Right cardiac atrium (tissue), 5 donors: ENCODE measurements at regions not wholly inside any gene's neighbourhood (a gene's known extent, or its start where the extent isn't known, plus 50 kb on each side); places are given as distances from the start of the nearest gene placed in this dataset.

Source experiments
- ATAC-seq, 2 donors: fragments of 200-7000 bp; cut with Tn5 transposase; one replicate each; pipeline versions ENCODE4 v1.8.0 to v1.9.1; 2020; ENCODE audit warnings: moderate library complexity in 2 of 2, mild to moderate bottlenecking in 1 of 2
- DNase-seq, 3 donors: peaks; one replicate each; pipeline ENCODE4 v3.0.0-alpha.2; 2020
- H3K27ac ChIP-seq: one replicate; pipeline ENCODE4 v1.5.1; 2013; ENCODE audit warnings: mild to moderate bottlenecking, low read length, control low read depth, moderate library complexity
- H3K27me3 ChIP-seq: one replicate; pipeline ENCODE4 v1.6.1; 2013; ENCODE audit not compliant: control insufficient read depth, insufficient read depth
- H3K4me1 ChIP-seq: one replicate; pipeline ENCODE4 v1.6.1; 2013; ENCODE audit warnings: low read length; ENCODE audit not compliant: control insufficient read depth, insufficient read depth
- H3K4me3 ChIP-seq: one replicate; pipeline ENCODE4 v1.5.1; 2013; ENCODE audit warnings: low read length, control low read depth
- H3K9me3 ChIP-seq: one replicate; pipeline ENCODE4 v1.6.1; 2013; ENCODE audit warnings: low read length; ENCODE audit not compliant: control insufficient read depth
- WGBS: extraction: QIAGEN DNeasy Blood & Tissue Kit; methylation state at CpG from one replicate; pipeline ENCODE4 v1.1.7; 2013; 5-methylcytosine and 5-hydroxymethylcytosine counted together
- intact Hi-C, 4 donors: fragments of 100-400 bp; cut with DNase I; formaldehyde crosslinking; loops; one replicate each; pipeline versions ENCODE4 v1.11.0 to v1.14.0; 2022 to 2023
- donor health status: healthy with polysubstance abuse.
- donor health status: DM: no; HTN: yes; CAD: no.
- donor health status: DM: no; HTN: no; CAD: no.
- donor health status: DM: no; HTN: yes; CAD: no; lungs with severe emphysema.
- donor health status: DM: yes; HTN: yes; CAD: no.

GRCh38 chr3:96712792-96713191, 101.6 kb upstream of the EPHA6 start:
- H3K27me3 ChIP-seq, result no peaks in the 10 kb centered on the region
- no peak overlapping the region for H3K4me3 ChIP-seq
- intact Hi-C loops, result no loop called here
- H3K9me3 ChIP-seq, result no peaks in the 10 kb centered on the region
- no peak for ATAC-seq
- DNase-seq, result no peak
- 63% methylated on average over 2 of the region's 2 CpGs for WGBS
- H3K27ac ChIP-seq, result no peak overlapping the region
- H3K4me1 ChIP-seq, result no peaks in the 10 kb centered on the region

- ATAC-seq (no peak), DNase-seq (no peak)
- no peak overlapping the region for H3K4me3 ChIP-seq
- no peak overlapping the region for H3K27ac ChIP-seq
- intact Hi-C loops, result no loop called here
- WGBS, result 67% methylated on average over 3 of the region's 3 CpGs
- no peaks in the 10 kb centered on the region for H3K27me3 ChIP-seq
- no peaks in the 10 kb centered on the region for H3K4me1 ChIP-seq
- H3K9me3 ChIP-seq, result no peaks in the 10 kb centered on the region
Observed at GRCh38 chr3:96719921-96720320, 94.5 kb upstream of the EPHA6 start.

GRCh38 chr3:96731031-96731430, 83.4 kb upstream of the EPHA6 start:
- H3K4me1 ChIP-seq, result no peaks in the 10 kb centered on the region
- no peaks in the 10 kb centered on the region for H3K27me3 ChIP-seq
- H3K9me3 ChIP-seq, result no peaks in the 10 kb centered on the region
- DNase-seq (no peak), ATAC-seq (no peak)
- H3K4me3 ChIP-seq, result no peak overlapping the region
- intact Hi-C loops, result no loop called here
- no peak overlapping the region for H3K27ac ChIP-seq

GRCh38 chr3:96734273-96735009, 80.0 kb upstream of the EPHA6 start:
- H3K9me3 ChIP-seq, result no peaks in the 10 kb centered on the region
- no peak for ATAC-seq
- intact Hi-C loops, result no loop called here
- H3K4me1 ChIP-seq, result no peaks in the 10 kb centered on the region
- no peak overlapping the region for H3K4me3 ChIP-seq
- H3K27ac ChIP-seq, result no peak overlapping the region
- H3K27me3 ChIP-seq, result no peaks in the 10 kb centered on the region
- DNase-seq, result no peak
- 44% methylated on average over 2 of the region's 2 CpGs for WGBS

- Histone ChIP-seq H3K27ac (no peak overlapping the region), H3K9me3 (no peaks in the 10 kb centered on the region), H3K4me1 (no peaks in the 10 kb centered on the region), H3K27me3 (no peaks in the 10 kb centered on the region), H3K4me3 (no peak overlapping the region)
- ATAC-seq (no peak), DNase-seq (no peak)
- intact Hi-C loops, result no loop called here
Observed at GRCh38 chr3:96748139-96748538, 66.3 kb upstream of the EPHA6 start.

GRCh38 chr3:96750094-96750767, 64.2 kb upstream of the EPHA6 start:
- H3K27me3 ChIP-seq, result no peaks in the 10 kb centered on the region
- DNase-seq (no peak), ATAC-seq (no peak)
- 81% methylated on average over 2 of the region's 2 CpGs for WGBS
- intact Hi-C loops, result no loop called here
- H3K27ac ChIP-seq, result no peak overlapping the region
- H3K4me3 ChIP-seq, result no peak overlapping the region
- no peaks in the 10 kb centered on the region for H3K4me1 ChIP-seq
- H3K9me3 ChIP-seq, result no peaks in the 10 kb centered on the region

GRCh38 chr3:96753124-96753523, 61.3 kb upstream of the EPHA6 start:
- ATAC-seq (no peak), DNase-seq (peak in 1 of 3 donors; percentile 26)
- no peaks in the 10 kb centered on the region for H3K4me1 ChIP-seq
- no peak overlapping the region for H3K4me3 ChIP-seq
- intact Hi-C loops, result no loop called here
- no peaks in the 10 kb centered on the region for H3K9me3 ChIP-seq
- H3K27me3 ChIP-seq, result no peaks in the 10 kb centered on the region
- 80% methylated on average over 13 of the region's 13 CpGs for WGBS
- H3K27ac ChIP-seq, result no peak overlapping the region

GRCh38 chr3:96754128-96754527, 60.3 kb upstream of the EPHA6 start:
- Histone ChIP-seq H3K4me3 (no peak overlapping the region), H3K27me3 (no peaks in the 10 kb centered on the region), H3K4me1 (no peaks in the 10 kb centered on the region), H3K27ac (no peak overlapping the region), H3K9me3 (no peaks in the 10 kb centered on the region)
- WGBS, result 72% methylated on average over 5 of the region's 5 CpGs
- intact Hi-C loops, result no loop called here
- DNase-seq (no peak), ATAC-seq (no peak)

GRCh38 chr3:96755519-96755918, 58.9 kb upstream of the EPHA6 start:
- WGBS, result 70% methylated on average over 4 of the region's 4 CpGs
- ATAC-seq (no peak), DNase-seq (no peak)
- intact Hi-C loops, result no loop called here
- H3K27ac ChIP-seq, result no peak overlapping the region
- no peaks in the 10 kb centered on the region for H3K9me3 ChIP-seq
- H3K4me3 ChIP-seq, result no peak overlapping the region
- H3K27me3 ChIP-seq, result no peaks in the 10 kb centered on the region
- H3K4me1 ChIP-seq, result no peaks in the 10 kb centered on the region

GRCh38 chr3:96756516-96756915, 57.9 kb upstream of the EPHA6 start:
- no peaks in the 10 kb centered on the region for H3K4me1 ChIP-seq
- ATAC-seq (no peak), DNase-seq (no peak)
- H3K27ac ChIP-seq, result no peak overlapping the region
- H3K4me3 ChIP-seq, result no peak overlapping the region
- 32% methylated on average over 1 of the region's 1 CpG for WGBS
- H3K9me3 ChIP-seq, result no peaks in the 10 kb centered on the region
- intact Hi-C loops, result no loop called here
- no peaks in the 10 kb centered on the region for H3K27me3 ChIP-seq

- no peaks in the 10 kb centered on the region for H3K9me3 ChIP-seq
- ATAC-seq (no peak), DNase-seq (no peak)
- no peak overlapping the region for H3K27ac ChIP-seq
- WGBS, result 82% methylated on average over 4 of the region's 4 CpGs
- intact Hi-C loops, result no loop called here
- no peaks in the 10 kb centered on the region for H3K27me3 ChIP-seq
- no peak overlapping the region for H3K4me3 ChIP-seq
- no peaks in the 10 kb centered on the region for H3K4me1 ChIP-seq
Observed at GRCh38 chr3:96760956-96761355, 53.4 kb upstream of the EPHA6 start.
